ENCODE measurements at regions not wholly inside any gene's neighbourhood (a gene's known extent, or its start where the extent isn't known, plus 50 kb on each side); places are given as distances from the start of the nearest gene placed in this dataset.

GRCh38 chr10:113278664-113279063 lies 274.2 kb upstream of the HABP2 start:
- TF ChIP-seq, protein P1, sequence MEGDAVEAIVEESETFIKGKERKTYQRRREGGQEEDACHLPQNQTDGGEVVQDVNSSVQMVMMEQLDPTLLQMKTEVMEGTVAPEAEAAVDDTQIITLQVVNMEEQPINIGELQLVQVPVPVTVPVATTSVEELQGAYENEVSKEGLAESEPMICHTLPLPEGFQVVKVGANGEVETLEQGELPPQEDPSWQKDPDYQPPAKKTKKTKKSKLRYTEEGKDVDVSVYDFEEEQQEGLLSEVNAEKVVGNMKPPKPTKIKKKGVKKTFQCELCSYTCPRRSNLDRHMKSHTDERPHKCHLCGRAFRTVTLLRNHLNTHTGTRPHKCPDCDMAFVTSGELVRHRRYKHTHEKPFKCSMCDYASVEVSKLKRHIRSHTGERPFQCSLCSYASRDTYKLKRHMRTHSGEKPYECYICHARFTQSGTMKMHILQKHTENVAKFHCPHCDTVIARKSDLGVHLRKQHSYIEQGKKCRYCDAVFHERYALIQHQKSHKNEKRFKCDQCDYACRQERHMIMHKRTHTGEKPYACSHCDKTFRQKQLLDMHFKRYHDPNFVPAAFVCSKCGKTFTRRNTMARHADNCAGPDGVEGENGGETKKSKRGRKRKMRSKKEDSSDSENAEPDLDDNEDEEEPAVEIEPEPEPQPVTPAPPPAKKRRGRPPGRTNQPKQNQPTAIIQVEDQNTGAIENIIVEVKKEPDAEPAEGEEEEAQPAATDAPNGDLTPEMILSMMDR (IDR thresholded peaks at IDR 0.05; ENCODE audit: borderline replicate concordance, extremely low read depth, low read length, poor library complexity, severe bottlenecking), result no peak
- TF ChIP-seq EZH2 (IDR thresholded peaks at IDR 0.05; ENCODE audit: borderline replicate concordance, low read depth, low read length, severe bottlenecking), result no peak
